SKM-1 (cell line): ENCODE measurements at regions not wholly inside any gene's neighbourhood (a gene's known extent, or its start where the extent isn't known, plus 50 kb on each side); places are given as distances from the start of the nearest gene placed in this dataset.
"Not testable (repeated sequence)": the region's sequence is repeated elsewhere in the genome, so short reads cannot be mapped to it uniquely, and the experiment has no call there.

ENCODE experiments used
- DNase-seq: peaks from one replicate; lab custom pipeline; 2025; ENCODE audit not compliant: unreplicated experiment; lab: John Stamatoyannopoulos, UW

- no peak for DNase-seq
Observed at GRCh38 chr5:125612776-125613175, 810.4 kb upstream of the GRAMD2B start.

DNA sequence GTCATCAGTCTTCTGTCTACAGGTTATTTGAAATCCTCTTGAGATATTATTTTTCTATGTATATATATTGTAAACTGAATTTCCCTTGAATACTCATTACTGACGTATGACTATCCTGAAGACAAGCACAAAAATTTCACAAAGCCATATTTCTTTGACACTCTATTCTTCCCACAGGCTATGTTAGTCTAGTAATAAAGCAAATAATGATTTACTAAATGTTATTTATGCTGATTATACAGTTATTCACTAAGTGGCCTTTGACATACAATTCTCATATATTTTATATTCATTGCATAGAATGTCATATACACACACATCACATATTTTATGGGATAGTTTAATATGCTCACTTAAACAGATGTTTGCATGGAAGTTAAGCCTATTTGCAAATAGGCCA lies 793.0 kb upstream of the GRAMD2B start:
- no peak for DNase-seq

GRCh38 chr5:125633523-125633922 lies 789.7 kb upstream of the GRAMD2B start:
- DNase-seq, result no peak

DNA sequence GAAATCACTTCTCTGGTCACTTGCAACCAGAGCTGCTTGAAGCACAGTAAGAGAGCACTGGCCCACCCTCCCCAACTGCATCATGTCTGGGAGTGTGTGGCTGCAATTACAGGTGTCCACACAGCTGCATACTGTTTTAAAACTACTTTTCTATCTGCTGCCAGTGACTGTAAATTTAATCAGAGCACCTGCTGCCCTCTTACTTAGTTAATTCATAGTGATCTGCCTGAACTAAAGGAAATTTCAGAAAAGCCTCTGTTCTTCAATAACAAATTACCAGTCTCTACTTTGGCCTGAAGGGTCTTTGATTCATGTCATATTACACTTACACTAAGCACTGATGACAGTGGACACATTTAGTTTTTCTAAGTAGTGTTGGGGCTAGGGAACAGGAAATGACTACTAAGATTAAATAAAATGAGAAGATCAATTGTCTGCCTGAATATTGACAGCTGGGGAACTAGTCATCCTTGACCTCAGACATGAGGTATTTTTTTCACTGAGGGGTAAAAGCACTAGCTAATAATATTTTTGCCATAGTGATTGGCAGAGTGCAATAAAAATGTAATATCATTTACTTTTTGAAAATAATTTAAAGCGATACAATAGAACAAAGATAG lies 788.9 kb upstream of the GRAMD2B start:
- DNase-seq, result no peak

DNA sequence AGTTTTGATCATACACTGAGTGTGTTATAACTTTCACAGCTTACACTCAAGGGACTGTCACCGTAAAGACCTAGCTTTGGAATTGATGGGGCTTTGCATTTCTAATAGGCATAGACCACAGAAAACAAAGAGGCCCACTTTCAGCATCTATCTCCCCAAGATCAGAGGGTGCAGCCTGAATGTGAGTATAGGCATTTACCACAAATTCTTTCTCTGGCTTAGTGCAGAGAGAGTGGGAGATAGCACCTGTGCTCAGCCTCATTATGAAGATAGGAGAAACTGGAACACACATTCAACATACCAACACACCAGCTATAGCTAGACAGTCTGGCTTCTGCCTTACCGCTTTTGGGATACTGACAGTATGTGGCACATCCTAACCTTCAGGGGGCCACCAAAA lies 783.4 kb upstream of the GRAMD2B start:
- no peak for DNase-seq

DNA sequence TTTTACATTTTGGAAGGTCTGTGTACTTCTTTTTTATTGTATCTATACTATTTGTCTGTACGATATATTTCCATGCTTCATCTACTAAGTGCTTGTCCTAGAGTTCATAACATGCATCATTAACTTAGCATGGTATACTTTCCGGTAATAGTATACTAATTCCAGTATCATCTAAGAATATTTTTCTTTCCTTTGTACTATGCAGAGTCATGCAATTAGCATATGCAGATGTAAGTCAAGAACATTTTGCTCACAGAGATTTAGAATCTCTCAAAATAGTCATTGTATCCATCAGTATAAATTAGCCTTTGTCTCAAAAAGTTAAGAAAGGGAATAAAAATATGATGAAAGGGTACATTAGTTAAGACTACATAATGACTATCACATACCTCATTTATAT lies 770.4 kb upstream of the GRAMD2B start:
- DNase-seq, result no peak

- DNase-seq, result no peak
Observed at GRCh38 chr5:125654392-125654791, 768.8 kb upstream of the GRAMD2B start.

GRCh38 chr5:125655156-125655555 lies 768.1 kb upstream of the GRAMD2B start:
- no peak for DNase-seq

- no peak for DNase-seq
Observed at GRCh38 chr5:125657936-125658335, 765.3 kb upstream of the GRAMD2B start.

GRCh38 chr5:125659316-125660023 lies 763.7 kb upstream of the GRAMD2B start:
- DNase-seq, result no peak

DNA sequence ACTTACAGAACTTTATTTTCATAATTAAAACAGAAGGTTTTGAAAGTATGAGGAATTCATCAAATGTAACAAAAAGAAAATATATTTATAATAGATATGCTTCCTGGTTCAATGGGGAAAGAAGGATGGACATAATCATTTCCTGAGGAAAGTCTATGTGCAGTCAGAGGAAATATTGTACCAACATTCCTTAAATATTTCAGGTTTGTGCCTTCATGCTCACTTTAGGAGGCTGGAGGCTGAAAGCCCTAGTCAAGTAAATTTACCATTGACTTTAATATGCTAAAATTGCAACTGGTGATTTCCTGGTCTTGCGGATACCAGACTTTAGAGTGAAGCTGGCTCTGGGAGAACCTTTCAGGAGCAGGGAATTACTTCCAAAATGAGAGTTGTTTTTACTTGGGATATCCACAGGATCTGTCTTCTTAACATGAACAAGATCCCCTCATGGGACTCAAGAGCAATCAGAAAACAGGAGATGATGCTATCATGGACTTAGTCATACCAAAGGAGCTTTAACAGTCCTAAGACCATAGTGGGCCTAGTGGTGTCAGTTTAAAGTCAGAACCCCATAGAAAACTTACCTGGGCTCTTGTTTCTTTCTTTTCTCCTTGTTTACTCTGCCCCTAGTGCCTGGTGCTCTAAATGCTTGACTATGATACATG lies 762.8 kb upstream of the GRAMD2B start:
- no peak for DNase-seq

- DNase-seq, result no peak
Observed at GRCh38 chr5:125661584-125661983, 761.6 kb upstream of the GRAMD2B start.

- no peak for DNase-seq
Observed at GRCh38 chr5:125668884-125669283, 754.3 kb upstream of the GRAMD2B start.

GRCh38 chr5:125673359-125673950 lies 749.8 kb upstream of the GRAMD2B start:
- DNase-seq, result no peak

- DNase-seq, result no peak
Observed at GRCh38 chr5:125679522-125679921, 743.7 kb upstream of the GRAMD2B start.

DNA sequence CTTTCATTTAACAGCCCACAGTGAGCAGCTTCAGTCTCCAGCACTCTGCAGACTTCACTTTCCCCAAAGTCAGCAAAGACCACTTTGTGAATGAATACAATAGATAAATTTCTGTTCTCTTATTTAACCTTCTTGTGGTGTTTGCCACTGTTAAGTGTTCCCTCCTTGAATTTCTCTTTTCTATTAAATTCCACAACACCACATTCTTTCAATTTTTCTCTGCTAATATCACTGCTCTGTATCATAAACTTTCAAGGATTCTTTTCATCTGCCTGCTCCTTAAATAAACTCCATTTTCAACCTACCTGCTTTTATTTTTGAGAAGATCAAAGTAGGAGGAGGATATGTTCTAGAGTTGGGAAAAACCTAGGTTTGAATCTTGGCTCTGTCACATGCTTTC lies 739.5 kb upstream of the GRAMD2B start:
- DNase-seq, result no peak

GRCh38 chr5:125685771-125686170 lies 737.4 kb upstream of the GRAMD2B start:
- DNase-seq, result no peak

DNA sequence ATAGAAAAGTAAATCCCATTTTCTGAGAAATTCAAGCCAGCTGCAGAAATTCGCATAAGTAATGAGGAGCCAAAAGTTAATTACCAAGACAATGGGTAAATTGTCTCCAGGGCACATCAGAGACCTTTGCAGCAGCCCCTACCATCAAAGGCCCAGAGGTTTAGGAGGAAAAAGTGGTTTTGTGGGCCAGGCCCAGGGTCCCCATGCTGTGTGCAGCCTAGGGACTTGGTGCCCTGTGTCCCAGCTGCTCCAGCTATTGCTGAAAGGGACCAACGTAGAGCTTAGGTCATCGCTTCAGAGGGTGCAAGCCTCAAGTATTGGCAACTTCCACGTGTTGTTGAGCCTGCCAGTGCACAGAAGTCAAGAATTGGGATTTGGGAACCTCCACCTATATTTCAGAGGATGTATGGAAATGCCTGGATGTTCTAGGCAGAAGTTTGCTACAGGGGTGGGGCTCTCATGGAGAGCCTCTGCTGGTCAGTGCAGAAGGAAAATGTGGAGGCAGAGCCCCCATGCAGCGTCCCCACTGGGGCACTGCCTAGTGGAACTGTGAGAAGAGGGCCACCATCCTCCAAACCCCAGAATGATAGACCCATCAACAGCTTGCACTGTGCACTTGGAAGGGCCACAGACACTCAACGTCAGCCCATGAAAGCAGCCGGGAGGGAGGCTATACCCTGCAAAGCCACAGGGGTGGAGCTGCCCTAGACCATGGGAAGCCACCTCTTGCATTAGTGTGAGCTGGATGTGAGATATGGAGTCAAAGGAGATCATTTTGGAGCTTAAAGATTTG lies 731.3 kb upstream of the GRAMD2B start:
- DNase-seq, result not testable (repeated sequence)

DNA sequence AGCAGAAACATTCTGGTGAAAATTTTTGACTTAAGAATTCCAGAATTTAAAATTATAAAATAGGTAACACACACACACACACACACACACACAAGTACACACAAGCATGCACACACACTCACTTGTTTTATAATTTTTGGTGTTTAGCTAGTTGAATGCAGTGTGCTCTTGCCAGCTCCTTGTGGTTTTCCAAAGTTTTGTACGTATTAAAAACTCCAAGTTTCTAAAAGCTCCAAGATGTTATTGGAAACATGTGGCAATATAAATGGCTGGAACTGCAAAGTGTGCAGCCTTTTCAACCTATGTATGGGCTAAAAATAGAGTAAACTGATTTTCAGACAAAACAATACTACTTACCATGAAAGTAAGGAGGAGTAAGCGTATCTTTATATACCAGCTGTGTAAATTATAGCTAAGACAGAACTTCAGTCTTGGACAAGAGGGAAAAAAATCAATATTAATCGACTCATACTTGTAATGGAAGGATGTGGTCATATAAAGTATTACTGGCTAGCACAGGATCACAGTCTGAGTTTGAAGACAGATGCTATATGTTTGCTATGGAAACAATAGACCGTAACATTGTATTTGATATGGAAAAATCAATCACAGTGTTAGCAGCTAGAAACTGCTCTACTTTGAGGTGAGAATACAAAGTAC lies 727.1 kb upstream of the GRAMD2B start:
- no peak for DNase-seq

GRCh38 chr5:125696762-125697161 lies 726.4 kb upstream of the GRAMD2B start:
- DNase-seq, result no peak

GRCh38 chr5:125698420-125698819 lies 724.8 kb upstream of the GRAMD2B start:
- DNase-seq, result no peak
